ENCODE measurements at regions not wholly inside any gene's neighbourhood (a gene's known extent, or its start where the extent isn't known, plus 50 kb on each side); places are given as distances from the start of the nearest gene placed in this dataset.

- Histone ChIP-seq H3K4me1 (peaks cover 13% of the 10 kb centered on the region), H3K4me3 (no peak overlapping the region), H3K27ac (peak overlapping the region; percentile 68), H3K27me3 (no peaks in the 10 kb centered on the region), H3K9me3 (no peaks in the 10 kb centered on the region), H3K36me3 (no peaks in the 10 kb centered on the region)
- TF ChIP-seq, protein P1, sequence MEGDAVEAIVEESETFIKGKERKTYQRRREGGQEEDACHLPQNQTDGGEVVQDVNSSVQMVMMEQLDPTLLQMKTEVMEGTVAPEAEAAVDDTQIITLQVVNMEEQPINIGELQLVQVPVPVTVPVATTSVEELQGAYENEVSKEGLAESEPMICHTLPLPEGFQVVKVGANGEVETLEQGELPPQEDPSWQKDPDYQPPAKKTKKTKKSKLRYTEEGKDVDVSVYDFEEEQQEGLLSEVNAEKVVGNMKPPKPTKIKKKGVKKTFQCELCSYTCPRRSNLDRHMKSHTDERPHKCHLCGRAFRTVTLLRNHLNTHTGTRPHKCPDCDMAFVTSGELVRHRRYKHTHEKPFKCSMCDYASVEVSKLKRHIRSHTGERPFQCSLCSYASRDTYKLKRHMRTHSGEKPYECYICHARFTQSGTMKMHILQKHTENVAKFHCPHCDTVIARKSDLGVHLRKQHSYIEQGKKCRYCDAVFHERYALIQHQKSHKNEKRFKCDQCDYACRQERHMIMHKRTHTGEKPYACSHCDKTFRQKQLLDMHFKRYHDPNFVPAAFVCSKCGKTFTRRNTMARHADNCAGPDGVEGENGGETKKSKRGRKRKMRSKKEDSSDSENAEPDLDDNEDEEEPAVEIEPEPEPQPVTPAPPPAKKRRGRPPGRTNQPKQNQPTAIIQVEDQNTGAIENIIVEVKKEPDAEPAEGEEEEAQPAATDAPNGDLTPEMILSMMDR (IDR thresholded peaks at IDR 0.05), result no peak
- TF ChIP-seq EP300 (IDR thresholded peaks at IDR 0.05) (no peak), POLR2AphosphoS5 (IDR thresholded peaks at IDR 0.05) (no peak), POLR2A (IDR thresholded peaks at IDR 0.05) (no peak)
- 14% methylated on average over 11 of the region's 11 CpGs for WGBS
- peak; percentile 79 to 87 for DNase-seq (ENCODE audit: low spot score in 2 of 2)
Measured at GRCh38 chr9:1231998-1232919, 182.1 kb downstream of the DMRT2 start.

DNA sequence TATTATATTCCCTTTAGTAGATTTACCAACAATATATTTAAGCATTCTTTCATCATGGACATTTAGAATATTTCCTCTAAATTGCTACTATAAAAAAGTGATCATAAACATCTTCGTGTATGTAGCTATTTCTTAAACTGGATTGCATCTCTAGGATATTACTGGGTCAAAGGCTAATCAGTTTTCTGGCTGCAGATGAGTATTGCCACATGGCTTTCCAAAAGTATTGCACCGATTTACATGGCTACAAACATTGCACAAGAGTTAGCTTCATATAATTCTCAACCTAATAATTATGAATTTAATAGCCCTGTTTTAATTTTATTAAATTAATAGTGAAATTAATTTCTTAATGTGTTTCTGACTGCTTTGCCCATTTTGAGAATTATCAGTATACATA, 183.4 kb downstream of the DMRT2 start:
- Histone ChIP-seq H3K4me1 (peaks cover 13% of the 10 kb centered on the region), H3K27ac (no peak overlapping the region), H3K4me3 (no peak overlapping the region), H3K9me3 (no peaks in the 10 kb centered on the region), H3K27me3 (no peaks in the 10 kb centered on the region), H3K36me3 (no peaks in the 10 kb centered on the region)
- 46% methylated on average over 2 of the region's 2 CpGs for WGBS
- DNase-seq (ENCODE audit: low spot score in 2 of 2), result no peak
- TF ChIP-seq POLR2AphosphoS5 (IDR thresholded peaks at IDR 0.05) (no peak), EP300 (IDR thresholded peaks at IDR 0.05) (no peak), POLR2A (IDR thresholded peaks at IDR 0.05) (no peak)
- TF ChIP-seq, protein P1 (IDR thresholded peaks at IDR 0.05), result no peak

GRCh38 chr9:1235650-1236049, 185.5 kb downstream of the DMRT2 start:
- Histone ChIP-seq H3K4me1 (peaks cover 13% of the 10 kb centered on the region), H3K4me3 (no peak overlapping the region), H3K36me3 (no peaks in the 10 kb centered on the region), H3K9me3 (no peaks in the 10 kb centered on the region), H3K27ac (no peak overlapping the region), H3K27me3 (no peaks in the 10 kb centered on the region)
- WGBS, result 51% methylated on average over 4 of the region's 4 CpGs
- TF ChIP-seq POLR2AphosphoS5 (IDR thresholded peaks at IDR 0.05), result no peak
- no peak for TF ChIP-seq POLR2A (IDR thresholded peaks at IDR 0.05)
- TF ChIP-seq EP300 (IDR thresholded peaks at IDR 0.05), result no peak
- TF ChIP-seq, protein P1 (IDR thresholded peaks at IDR 0.05), result no peak
- no peak for DNase-seq (ENCODE audit: low spot score in 2 of 2)

DNA sequence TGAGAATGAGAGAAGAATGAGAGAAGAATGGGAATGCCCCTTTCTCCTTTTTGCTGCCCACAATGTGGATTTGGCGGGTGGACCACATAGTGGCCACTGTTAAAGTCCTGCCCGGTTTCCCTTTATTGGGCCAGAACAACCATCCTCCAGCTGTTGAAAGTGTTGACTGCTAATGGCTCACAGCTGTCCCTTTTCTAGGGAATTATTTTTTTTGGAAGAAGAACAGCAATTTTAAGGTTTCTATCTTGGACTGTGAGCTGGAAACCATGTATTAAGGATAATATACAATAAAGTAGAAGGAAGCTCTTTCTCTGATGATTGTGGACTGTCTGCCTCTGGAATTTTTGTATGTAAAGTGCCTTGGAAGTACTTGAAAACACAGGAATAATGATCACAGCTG, 185.9 kb downstream of the DMRT2 start:
- H3K27me3 ChIP-seq, result no peaks in the 10 kb centered on the region
- H3K4me1 ChIP-seq, result peaks cover 13% of the 10 kb centered on the region
- TF ChIP-seq EP300 (IDR thresholded peaks at IDR 0.05) (no peak), POLR2A (IDR thresholded peaks at IDR 0.05) (no peak), POLR2AphosphoS5 (IDR thresholded peaks at IDR 0.05) (no peak)
- TF ChIP-seq, protein P1 (IDR thresholded peaks at IDR 0.05), result no peak
- no peak overlapping the region for H3K27ac ChIP-seq
- H3K9me3 ChIP-seq, result no peaks in the 10 kb centered on the region
- WGBS, result 82% methylated on average over 2 of the region's 2 CpGs
- no peaks in the 10 kb centered on the region for H3K36me3 ChIP-seq
- DNase-seq (ENCODE audit: low spot score in 2 of 2), result no peak
- no peak overlapping the region for H3K4me3 ChIP-seq

GRCh38 chr9:1238407-1238806, 188.2 kb downstream of the DMRT2 start:
- no peaks in the 10 kb centered on the region for H3K27me3 ChIP-seq
- no peak overlapping the region for H3K27ac ChIP-seq
- H3K9me3 ChIP-seq, result no peaks in the 10 kb centered on the region
- no peak overlapping the region for H3K4me3 ChIP-seq
- no peaks in the 10 kb centered on the region for H3K4me1 ChIP-seq
- no peak for TF ChIP-seq POLR2A (IDR thresholded peaks at IDR 0.05)
- no peak for TF ChIP-seq POLR2AphosphoS5 (IDR thresholded peaks at IDR 0.05)
- TF ChIP-seq EP300 (IDR thresholded peaks at IDR 0.05), result no peak
- TF ChIP-seq, protein P1 (IDR thresholded peaks at IDR 0.05), result no peak
- 64% methylated on average over 3 of the region's 3 CpGs for WGBS
- no peaks in the 10 kb centered on the region for H3K36me3 ChIP-seq
- DNase-seq (ENCODE audit: low spot score in 2 of 2), result no peak

All from suprapubic skin (tissue), 4 donors.